HG02642 (cell line): ENCODE measurements at regions not wholly inside any gene's neighbourhood (a gene's known extent, or its start where the extent isn't known, plus 50 kb on each side); places are given as distances from the start of the nearest gene placed in this dataset.
A peak's percentile ranks its signal among the peaks of the same experiment; 100 is the strongest.
"Not testable (repeated sequence)": the region's sequence is repeated elsewhere in the genome, so short reads cannot be mapped to it uniquely, and the experiment has no call there.

ENCODE experiments used
- ATAC-seq: cut with Tn5 transposase; IDR thresholded peaks from one replicate; pipeline ENCODE4 v1.9.1; 2021; ENCODE audit warnings: mild to moderate bottlenecking; ENCODE audit not compliant: unreplicated experiment, poor library complexity

GRCh38 chr10:28354511-28354910 is 51.6 kb upstream of the MPP7 start:
- ATAC-seq = no peak

GRCh38 chr10:28355376-28355775 is 52.5 kb upstream of the MPP7 start:
- ATAC-seq = no peak

GRCh38 chr10:28359334-28359733 is 56.5 kb upstream of the MPP7 start:
- ATAC-seq = no peak

GRCh38 chr10:28360175-28360574 is 57.3 kb upstream of the MPP7 start:
- ATAC-seq = no peak

GRCh38 chr10:28363376-28363775 is 60.5 kb upstream of the MPP7 start:
- no peak for ATAC-seq

DNA sequence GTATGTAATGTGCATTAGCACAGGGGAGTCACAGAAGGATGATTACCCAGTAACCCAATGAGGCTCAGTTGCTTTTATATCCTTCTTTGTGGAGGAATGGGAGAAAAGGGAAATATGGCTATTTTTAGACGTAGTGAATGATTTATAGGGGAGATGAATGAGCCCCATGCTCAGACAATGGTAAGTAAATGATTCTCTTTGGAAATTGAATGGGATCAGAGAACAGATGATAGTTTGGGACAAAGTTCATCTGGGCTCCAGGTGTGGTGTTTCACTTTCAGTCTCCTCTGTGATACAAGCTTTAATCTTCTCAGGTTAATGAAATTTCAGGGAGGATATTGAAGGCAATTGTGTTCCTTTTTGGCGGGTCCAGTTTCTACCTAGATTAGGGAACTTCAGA is 63.0 kb upstream of the MPP7 start:
- no peak for ATAC-seq

GRCh38 chr10:28366994-28367393 is 64.1 kb upstream of the MPP7 start:
- no peak for ATAC-seq

DNA sequence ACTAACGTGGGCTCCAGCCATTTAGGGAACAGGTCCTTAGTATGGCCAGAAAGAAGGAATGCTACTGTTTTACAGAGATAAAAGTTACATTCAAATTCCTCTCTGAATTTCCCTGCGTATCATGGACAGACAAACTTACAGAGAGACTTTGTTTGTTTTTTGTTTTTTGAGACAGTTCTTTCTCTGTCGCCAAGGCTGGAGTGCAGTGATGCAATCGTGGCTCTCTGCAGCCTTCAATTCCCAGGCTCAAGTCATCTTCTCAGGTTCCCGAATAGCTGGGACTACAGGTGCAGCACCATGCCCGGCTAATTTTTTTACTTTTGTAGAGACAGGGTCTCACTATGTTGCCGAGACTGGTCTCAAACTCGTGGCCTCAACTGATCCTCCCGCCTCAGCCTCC is 64.5 kb upstream of the MPP7 start:
- ATAC-seq = no peak

DNA sequence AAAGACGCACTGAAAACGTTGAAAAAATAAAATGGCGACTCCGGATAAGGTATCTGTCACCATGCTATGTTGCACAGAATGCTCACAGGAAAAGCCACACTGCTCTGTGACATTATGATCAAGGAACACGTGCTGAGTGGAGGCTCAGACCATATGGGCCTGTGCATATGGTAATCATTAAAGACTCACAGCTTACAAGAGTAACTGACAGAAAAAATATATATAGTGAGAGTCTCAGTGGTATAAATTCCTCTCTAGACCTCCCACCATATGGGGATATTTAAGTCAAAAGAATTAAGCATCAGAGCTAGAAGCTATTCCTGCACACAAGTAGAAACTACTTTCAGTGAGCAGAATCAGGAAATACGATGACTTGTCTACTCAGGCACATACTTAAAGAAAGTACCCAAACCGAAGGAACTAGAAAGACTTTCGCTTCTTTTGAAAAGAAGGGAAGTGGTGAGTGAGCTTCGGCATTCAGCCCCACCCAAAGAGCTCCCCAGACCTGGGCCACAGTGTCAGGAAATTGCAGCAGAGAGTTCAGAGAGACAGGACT is 65.1 kb upstream of the MPP7 start:
- peak; percentile 91 for ATAC-seq

DNA sequence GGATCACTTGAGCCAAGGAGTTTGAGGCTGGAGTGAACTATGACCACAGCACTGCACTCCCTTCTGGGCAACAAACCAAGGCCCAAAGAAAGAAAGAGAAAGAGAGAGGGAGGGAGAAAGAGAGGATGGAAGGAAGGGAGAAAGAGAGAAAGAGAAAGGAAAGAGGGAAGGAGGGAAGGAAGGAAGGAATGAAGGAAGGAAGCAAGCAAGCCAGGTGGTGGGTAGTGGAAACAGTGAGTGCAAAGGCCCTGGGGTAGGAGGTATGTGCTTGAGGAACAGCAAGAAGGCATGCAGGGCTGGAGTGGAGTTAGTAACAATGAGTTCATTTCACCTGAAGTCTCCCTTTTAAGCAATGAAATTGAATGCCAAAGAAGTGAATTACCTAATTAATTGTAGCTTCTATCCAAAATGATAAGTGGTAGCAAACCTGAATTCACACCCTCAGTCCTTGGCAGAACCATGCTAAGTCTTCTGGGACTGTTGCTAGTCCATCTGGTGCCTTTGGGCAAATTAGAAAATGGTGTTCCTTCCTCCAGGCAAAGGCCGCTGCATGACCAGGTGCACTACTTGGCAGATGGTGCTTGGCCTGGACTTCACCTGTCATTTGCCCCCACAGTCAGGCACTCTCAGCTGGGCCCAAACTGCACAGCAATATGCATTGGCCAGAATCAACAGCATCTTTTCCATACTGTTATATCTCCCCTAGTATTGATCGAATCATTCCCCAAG is 67.4 kb upstream of the MPP7 start:
- no peak for ATAC-seq

DNA sequence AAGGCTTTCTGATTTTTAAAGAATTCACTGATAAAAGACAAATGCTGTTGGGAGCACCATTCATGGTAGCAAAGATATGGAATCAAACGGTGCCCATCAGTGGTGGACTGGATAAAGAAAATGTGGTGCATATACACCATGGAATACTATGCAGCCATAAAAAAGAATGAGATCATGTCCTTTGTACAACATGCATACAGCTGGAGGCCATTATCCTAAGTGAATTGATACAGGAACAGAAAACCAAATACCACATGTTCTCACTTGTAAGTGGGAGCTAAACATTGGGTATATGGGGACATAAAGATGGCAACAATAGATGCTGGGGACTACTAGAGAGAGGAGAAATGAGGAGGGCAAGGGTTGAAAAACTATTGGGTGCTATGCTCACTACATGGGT is 68.8 kb upstream of the MPP7 start:
- not testable (repeated sequence) for ATAC-seq

DNA sequence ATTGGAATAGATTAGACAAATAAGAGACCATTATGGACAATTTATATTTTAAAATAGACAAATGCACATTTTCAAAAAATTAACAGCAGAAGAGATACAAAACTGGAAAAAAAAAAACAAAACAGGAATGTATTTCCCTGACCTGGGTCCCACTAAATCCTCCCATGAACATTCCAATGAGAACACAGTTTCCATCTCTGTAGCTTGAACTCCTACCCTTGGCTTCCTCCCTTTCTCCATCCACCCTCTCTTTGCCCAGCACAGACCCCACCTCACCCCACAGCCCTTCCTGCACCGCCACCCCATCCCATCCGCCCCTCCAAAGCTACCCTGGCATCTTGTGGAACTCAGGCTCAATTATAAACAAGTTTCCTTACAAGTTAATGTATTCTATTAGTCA is 71.2 kb upstream of the MPP7 start:
- ATAC-seq = no peak

DNA sequence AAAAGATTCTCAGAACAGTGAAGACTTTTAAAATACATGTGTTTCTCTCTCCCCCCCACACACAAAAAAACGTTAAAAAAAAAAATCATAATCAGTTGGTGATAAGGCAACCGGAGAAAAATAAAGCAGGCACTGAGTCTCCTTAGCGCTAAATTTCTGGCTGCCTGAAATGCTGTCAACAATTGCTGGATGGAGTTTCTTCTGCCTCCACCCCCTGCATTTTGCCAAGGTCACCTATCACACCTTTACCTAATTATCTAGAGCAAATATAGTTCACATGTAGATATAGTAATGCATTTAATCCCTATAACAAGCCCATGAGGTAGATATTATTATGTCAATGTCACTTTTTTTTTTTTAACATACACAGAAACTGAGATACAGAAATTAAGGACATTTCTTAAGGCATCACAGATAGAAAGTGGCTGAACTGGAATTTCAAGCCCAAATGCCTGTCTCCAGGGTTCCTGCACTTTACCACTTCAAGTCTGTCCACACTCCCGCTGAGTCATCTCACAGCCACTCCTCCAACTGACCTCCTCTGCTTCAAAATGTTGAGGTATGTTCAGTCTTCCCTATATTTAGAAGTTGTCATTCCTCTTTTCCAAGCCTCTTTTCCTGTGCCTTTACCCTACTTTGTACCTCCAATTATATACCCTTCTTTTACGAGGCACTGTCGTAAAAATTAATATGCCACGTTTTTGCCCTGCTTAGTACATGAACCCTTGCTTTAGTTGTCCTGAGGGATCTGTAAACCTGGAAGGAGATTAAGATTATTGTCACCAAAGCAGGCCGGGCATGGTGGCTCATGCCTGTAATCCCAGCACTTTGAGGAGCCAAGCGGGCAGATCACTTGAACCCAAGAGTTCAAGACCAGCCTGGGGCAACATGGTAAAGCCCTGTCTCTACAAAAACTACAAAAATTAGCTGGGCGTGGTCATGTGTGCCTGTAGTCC is 72.8 kb upstream of the MPP7 start:
- ATAC-seq = no peak

GRCh38 chr10:28378986-28379585 is 76.2 kb upstream of the MPP7 start:
- ATAC-seq = no peak

DNA sequence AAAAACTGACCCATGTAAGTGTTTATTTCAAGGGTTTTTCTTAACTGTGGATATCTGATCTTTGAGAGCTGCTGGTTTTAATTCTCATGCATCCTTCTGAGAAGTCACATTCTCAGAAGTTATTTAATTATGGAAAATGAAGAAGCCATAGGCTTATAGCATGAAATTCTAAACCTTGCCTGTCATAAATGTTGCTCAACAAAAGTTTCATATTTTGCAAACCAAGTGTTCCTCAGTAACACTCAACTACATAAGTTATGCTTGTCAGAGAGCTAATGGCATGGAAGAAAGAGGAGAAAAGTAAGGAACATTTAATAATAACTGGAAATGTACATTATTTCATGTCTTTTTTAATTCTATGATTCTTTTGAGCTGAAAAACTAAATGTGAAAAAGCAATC is 78.6 kb upstream of the MPP7 start:
- no peak for ATAC-seq

DNA sequence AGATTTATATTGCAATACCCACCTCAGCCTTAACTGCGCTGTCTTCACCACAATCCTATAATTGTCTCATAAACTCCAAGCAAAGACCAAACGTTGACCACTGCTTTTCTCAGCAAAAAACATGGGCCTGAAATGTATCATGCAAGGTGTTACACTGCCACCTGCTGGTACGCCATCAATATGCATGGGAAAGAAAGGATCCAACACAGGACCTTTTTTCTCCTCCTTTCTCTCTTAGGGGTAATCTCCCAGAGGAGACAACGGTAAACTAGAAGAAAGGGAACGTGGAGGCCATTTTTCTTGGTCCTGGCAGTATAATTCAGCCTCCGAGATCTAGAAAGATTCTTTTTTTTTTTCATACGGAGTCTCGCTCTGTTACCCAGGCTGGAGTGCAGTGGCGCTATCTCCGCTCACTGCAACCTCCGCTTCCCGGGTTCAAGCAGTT is 79.1 kb upstream of the MPP7 start:
- ATAC-seq = peak; percentile 73

DNA sequence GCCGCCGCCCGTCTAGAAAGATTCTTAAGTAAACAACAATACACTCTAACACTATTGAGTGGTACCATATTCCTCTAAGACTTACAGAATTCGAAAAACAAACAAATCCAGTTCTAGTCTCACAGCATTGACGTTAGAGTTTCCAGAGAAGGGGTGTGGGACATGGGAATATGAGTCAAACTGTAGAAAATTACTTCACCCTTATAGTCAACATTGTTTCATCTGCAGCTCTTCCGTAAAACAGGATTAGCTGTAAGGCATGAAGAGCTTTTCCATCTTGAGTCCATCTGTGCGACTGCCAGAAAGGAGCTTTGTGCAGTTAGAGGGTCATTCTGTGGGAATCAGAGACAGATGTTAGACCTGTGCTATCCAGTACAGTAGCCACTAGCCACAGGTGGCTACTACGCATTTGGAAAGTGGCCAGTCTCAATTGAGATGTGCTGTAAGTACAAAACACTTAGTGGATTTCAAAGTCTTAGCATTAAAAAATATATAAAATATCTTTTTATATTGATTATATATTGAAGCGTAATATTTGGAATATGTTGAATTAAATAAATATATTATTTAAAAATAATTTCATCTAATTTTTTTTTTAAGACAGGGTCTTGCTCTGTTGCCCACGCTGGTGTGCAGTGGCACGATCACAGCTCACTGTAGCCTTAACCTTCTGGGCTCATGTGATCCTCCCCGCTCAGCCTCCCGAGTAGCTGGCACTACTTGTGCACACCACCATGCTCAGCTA is 79.8 kb upstream of the MPP7 start:
- no peak for ATAC-seq

GRCh38 chr10:28384557-28384956 is 81.7 kb upstream of the MPP7 start:
- no peak for ATAC-seq

DNA sequence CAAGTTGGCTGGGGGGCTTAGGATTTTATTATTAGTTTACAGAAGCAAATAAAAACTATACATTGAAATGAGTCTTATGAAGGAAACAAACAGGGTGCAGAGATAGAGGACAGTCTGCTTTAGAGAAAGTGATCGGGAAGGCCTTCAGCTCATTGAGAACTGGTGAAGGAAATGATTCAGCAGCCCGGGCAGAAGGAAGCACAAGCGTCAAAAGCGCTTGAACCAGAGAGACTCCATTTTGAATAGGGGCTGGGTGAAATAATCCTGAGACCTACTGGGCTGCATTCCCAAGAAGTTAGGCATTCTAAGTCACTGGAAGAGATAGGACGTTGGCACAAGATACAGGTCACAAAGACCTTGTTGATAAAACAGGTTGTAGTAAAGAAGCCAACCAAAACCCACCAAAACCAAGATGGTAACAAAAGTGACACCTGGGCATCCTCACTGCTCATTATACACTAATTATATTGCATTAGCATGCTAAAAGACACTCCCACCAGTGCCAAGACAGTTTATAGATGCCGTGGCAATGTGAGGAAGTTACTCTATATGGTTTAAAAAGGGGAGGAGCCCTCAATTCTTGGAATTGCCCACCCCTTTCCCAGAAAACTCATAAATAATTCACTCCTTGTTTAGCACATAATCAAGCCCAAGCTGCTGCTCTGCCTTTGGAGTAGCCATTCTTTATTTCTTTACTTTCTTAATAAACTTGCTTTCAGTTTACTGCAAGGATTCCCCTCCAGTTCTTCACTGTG is 83.1 kb upstream of the MPP7 start:
- ATAC-seq = no peak
